ENCODE measurements at regions not wholly inside any gene's neighbourhood (a gene's known extent, or its start where the extent isn't known, plus 50 kb on each side); places are given as distances from the start of the nearest gene placed in this dataset.

DNA sequence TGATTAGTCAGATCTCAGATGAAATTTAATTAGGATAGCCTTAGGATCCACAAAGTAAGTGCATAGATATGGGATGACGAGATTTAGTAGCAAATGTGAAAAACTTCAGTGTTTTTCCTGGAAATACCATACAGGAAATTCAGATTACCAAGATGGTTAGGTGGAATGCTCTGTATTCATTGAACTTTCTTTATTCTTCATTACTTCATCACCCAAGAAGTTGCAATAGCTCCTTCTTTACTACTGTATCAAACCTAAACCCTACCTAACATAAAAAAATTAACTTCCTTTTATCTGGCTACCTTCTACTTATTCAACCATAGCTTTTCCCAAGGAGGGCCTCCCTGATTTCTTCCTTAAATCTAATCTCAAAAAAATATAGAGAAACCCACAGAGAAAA, 100.4 kb downstream of the TTC6 start:
- no peaks in the 10 kb centered on the region for H3K9me2 ChIP-seq (ENCODE audit: insufficient read depth, low read length)
- H3K4me3 ChIP-seq (ENCODE audit: low read length) = no peak overlapping the region
- H2AFZ ChIP-seq (ENCODE audit: low read depth, low read length) = no peak overlapping the region
- H3K4me2 ChIP-seq (ENCODE audit: low read length) = no peak overlapping the region
- TF ChIP-seq, protein P1, sequence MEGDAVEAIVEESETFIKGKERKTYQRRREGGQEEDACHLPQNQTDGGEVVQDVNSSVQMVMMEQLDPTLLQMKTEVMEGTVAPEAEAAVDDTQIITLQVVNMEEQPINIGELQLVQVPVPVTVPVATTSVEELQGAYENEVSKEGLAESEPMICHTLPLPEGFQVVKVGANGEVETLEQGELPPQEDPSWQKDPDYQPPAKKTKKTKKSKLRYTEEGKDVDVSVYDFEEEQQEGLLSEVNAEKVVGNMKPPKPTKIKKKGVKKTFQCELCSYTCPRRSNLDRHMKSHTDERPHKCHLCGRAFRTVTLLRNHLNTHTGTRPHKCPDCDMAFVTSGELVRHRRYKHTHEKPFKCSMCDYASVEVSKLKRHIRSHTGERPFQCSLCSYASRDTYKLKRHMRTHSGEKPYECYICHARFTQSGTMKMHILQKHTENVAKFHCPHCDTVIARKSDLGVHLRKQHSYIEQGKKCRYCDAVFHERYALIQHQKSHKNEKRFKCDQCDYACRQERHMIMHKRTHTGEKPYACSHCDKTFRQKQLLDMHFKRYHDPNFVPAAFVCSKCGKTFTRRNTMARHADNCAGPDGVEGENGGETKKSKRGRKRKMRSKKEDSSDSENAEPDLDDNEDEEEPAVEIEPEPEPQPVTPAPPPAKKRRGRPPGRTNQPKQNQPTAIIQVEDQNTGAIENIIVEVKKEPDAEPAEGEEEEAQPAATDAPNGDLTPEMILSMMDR (IDR thresholded peaks at IDR 0.05; ENCODE audit: poor library complexity, severe bottlenecking) = no peak
- no peak for TF ChIP-seq REST (IDR thresholded peaks at IDR 0.05; ENCODE audit: borderline replicate concordance)
- no peak for TF ChIP-seq POLR2AphosphoS5 (IDR thresholded peaks at IDR 0.05)
- TF ChIP-seq TAF1 (IDR thresholded peaks at IDR 0.05; ENCODE audit: low read depth) = no peak
- TF ChIP-seq EZH2 (IDR thresholded peaks at IDR 0.05; ENCODE audit: borderline replicate concordance, insufficient read depth, low read length, poor library complexity, severe bottlenecking) = no peak
- TF ChIP-seq SMC3 (conservative IDR thresholded peaks at IDR 0.05; ENCODE audit: poor library complexity) = no peak
- no peak for TF ChIP-seq MXI1 (conservative IDR thresholded peaks at IDR 0.05; ENCODE audit: poor library complexity, severe bottlenecking)
- TF ChIP-seq RAD21 (conservative IDR thresholded peaks at IDR 0.05) = no peak
- no peak for TF ChIP-seq EP300 (conservative IDR thresholded peaks at IDR 0.05; ENCODE audit: poor library complexity, severe bottlenecking)
- H3K9ac ChIP-seq (ENCODE audit: low read length) = no peak overlapping the region
- no peaks in the 10 kb centered on the region for H4K20me1 ChIP-seq (ENCODE audit: insufficient read depth)
- no peaks in the 10 kb centered on the region for H3K36me3 ChIP-seq (ENCODE audit: insufficient read depth, low read length)
- H3K9me3 ChIP-seq (ENCODE audit: low read length) = no peaks in the 10 kb centered on the region
- no peaks in the 10 kb centered on the region for H3F3A ChIP-seq (ENCODE audit: insufficient read depth, low read length, poor library complexity, severe bottlenecking)
- H3K79me2 ChIP-seq (replicated peaks; ENCODE audit: insufficient read depth, low read length) = no peaks in the 10 kb centered on the region
- no peaks in the 10 kb centered on the region for H3K27me3 ChIP-seq (ENCODE audit: insufficient read depth, low read depth, low read length)
- H3K27ac ChIP-seq (ENCODE audit: low read length) = no peak overlapping the region

DNA sequence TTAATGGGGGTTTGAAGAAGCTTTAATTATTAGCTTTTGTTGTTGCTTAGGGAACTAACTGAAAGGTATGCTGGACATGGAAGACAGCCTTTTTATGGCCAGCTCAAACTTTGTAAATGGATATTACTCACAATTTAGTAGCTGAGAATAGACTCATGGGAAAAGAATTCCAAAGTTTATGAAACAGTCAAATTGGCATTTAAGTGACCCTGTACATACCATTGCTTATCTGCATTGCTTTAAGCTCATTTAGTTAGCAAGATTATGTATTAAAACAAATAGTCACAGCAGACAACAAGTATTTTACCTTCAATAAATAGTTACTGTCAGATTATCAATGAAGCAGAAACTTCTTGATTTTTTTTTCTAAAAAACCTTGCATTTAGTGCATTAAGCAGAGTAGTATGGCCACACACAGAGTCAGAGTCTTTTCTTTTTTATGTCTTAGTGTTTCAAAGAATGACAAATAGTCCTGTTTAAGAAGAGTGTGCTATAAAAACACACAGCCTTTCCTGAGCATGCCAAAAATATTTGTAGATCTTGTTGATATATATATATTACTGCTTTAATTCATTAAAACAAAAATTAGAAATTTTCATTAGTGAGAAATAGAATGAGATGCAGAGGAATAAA, 102.2 kb downstream of the TTC6 start:
- no peaks in the 10 kb centered on the region for H3K79me2 ChIP-seq (replicated peaks; ENCODE audit: insufficient read depth, low read length)

More for the DNA sequence above, 102.2 kb downstream of the TTC6 start:
- H3K36me3 ChIP-seq (ENCODE audit: insufficient read depth, low read length) = no peaks in the 10 kb centered on the region
- no peak overlapping the region for H3K4me2 ChIP-seq (ENCODE audit: low read length)
- no peaks in the 10 kb centered on the region for H3K27me3 ChIP-seq (ENCODE audit: insufficient read depth, low read depth, low read length)
- TF ChIP-seq EZH2 (IDR thresholded peaks at IDR 0.05; ENCODE audit: borderline replicate concordance, insufficient read depth, low read length, poor library complexity, severe bottlenecking) = no peak
- no peak for TF ChIP-seq EP300 (conservative IDR thresholded peaks at IDR 0.05; ENCODE audit: poor library complexity, severe bottlenecking)
- no peak for TF ChIP-seq POLR2AphosphoS5 (IDR thresholded peaks at IDR 0.05)
- no peak for TF ChIP-seq SMC3 (conservative IDR thresholded peaks at IDR 0.05; ENCODE audit: poor library complexity)
- no peak for TF ChIP-seq RAD21 (conservative IDR thresholded peaks at IDR 0.05)
- TF ChIP-seq TAF1 (IDR thresholded peaks at IDR 0.05; ENCODE audit: low read depth) = no peak
- TF ChIP-seq REST (IDR thresholded peaks at IDR 0.05; ENCODE audit: borderline replicate concordance) = no peak
- TF ChIP-seq, protein P1 (IDR thresholded peaks at IDR 0.05; ENCODE audit: poor library complexity, severe bottlenecking) = no peak
- no peaks in the 10 kb centered on the region for H3K9me2 ChIP-seq (ENCODE audit: insufficient read depth, low read length)
- no peaks in the 10 kb centered on the region for H3F3A ChIP-seq (ENCODE audit: insufficient read depth, low read length, poor library complexity, severe bottlenecking)
- no peak overlapping the region for H2AFZ ChIP-seq (ENCODE audit: low read depth, low read length)
- H3K9me3 ChIP-seq (ENCODE audit: low read length) = no peaks in the 10 kb centered on the region
- H3K27ac ChIP-seq (ENCODE audit: low read length) = no peak overlapping the region
- H3K4me3 ChIP-seq (ENCODE audit: low read length) = no peak overlapping the region
- no peaks in the 10 kb centered on the region for H4K20me1 ChIP-seq (ENCODE audit: insufficient read depth)
- no peak overlapping the region for H3K9ac ChIP-seq (ENCODE audit: low read length)

Measured in neural cell (in vitro differentiated cells).